IMR-90 (cell line): ENCODE measurements at regions not wholly inside any gene's neighbourhood (a gene's known extent, or its start where the extent isn't known, plus 50 kb on each side); places are given as distances from the start of the nearest gene placed in this dataset.

Source experiments
- ATAC-seq: fragments of 200-7000 bp; cut with Tn5 transposase; 2 replicates; pipeline ENCODE4 v1.9.1; 2020; ENCODE audit warnings: low read depth, mild to moderate bottlenecking, moderate library complexity
- BruUV-seq: library from RNA; stranded (reverse); fragments of 400-500 nt; replicated peaks from 2 replicates; lab custom pipeline; 2021; lab: Mats Ljungman, UMichigan
- CTCF ChIA-PET: fragments of 300-600 bp; formaldehyde crosslinking; extraction: SDS; loops from one replicate; lab custom pipeline; 2021; ENCODE audit warnings: antibody characterized with exemption; lab: Yijun Ruan, JAX
- POLR2A ChIA-PET: fragments of 300-600 bp; sonication (Branson Sonifier 250); formaldehyde crosslinking; loops from one replicate; lab custom pipeline; 2022; ENCODE audit warnings: antibody characterized with exemption; ENCODE audit not compliant: unreplicated experiment; lab: Charles Lee
- DNase-seq: peaks from one replicate; pipeline ENCODE4 v3.0.0; 2013
- H2AFZ ChIP-seq: replicated peaks from 2 replicates; pipeline ENCODE3; 2013; ENCODE audit warnings: low read length, mild to moderate bottlenecking; ENCODE audit not compliant: poor library complexity
- H2AK5ac ChIP-seq: 2 replicates; pipeline ENCODE4 v1.6.1; 2013; ENCODE audit warnings: low read depth, low read length, inconsistent platforms
- H2AK9ac ChIP-seq: replicated peaks from 2 replicates; pipeline ENCODE3; 2013; ENCODE audit warnings: mild to moderate bottlenecking, low read depth, low read length, moderate library complexity; ENCODE audit not compliant: poor library complexity
- H2BK120ac ChIP-seq: 2 replicates; pipeline ENCODE4 v1.6.1; 2013; ENCODE audit warnings: low read depth, low read length, inconsistent platforms
- H2BK15ac ChIP-seq: 3 replicates; pipeline ENCODE4 v1.6.1; 2013; ENCODE audit warnings: low read depth, low read length, inconsistent platforms
- H2BK20ac ChIP-seq: 2 replicates; pipeline ENCODE4 v1.6.1; 2013; ENCODE audit warnings: low read depth, mild to moderate bottlenecking, inconsistent platforms, low read length, moderate library complexity
- H2BK5ac ChIP-seq: 2 replicates; pipeline ENCODE4 v1.6.1; 2013; ENCODE audit warnings: mild to moderate bottlenecking, low read depth, low read length, inconsistent platforms; ENCODE audit not compliant: poor library complexity, severe bottlenecking
- H3K14ac ChIP-seq: replicated peaks from 2 replicates; pipeline ENCODE4 v1.6.1; 2013; ENCODE audit warnings: low read depth, low read length, inconsistent platforms
- H3K18ac ChIP-seq: 2 replicates; pipeline ENCODE4 v1.6.1; 2013; ENCODE audit warnings: low read depth, low read length, control low read depth
- H3K23ac ChIP-seq: 2 replicates; pipeline ENCODE4 v1.6.1; 2013; ENCODE audit warnings: low read depth, low read length, inconsistent platforms
- H3K27ac ChIP-seq: 2 replicates; pipeline ENCODE4 v1.5.1; 2013; ENCODE audit warnings: mild to moderate bottlenecking, control low read depth, low read length; ENCODE audit not compliant: insufficient read depth
- H3K27me3 ChIP-seq: 2 replicates; pipeline ENCODE4 v1.6.1; 2013; ENCODE audit warnings: low read length; ENCODE audit not compliant: control insufficient read depth, insufficient read depth
- H3K36me3 ChIP-seq: 2 replicates; pipeline ENCODE4 v1.6.1; 2013; ENCODE audit warnings: low read length, mixed read lengths; ENCODE audit not compliant: control insufficient read depth, insufficient read depth
- H3K4ac ChIP-seq: 2 replicates; pipeline ENCODE4 v1.6.1; 2013; ENCODE audit warnings: low read depth, low read length, inconsistent platforms
- H3K4me1 ChIP-seq: 2 replicates; pipeline ENCODE4 v1.6.1; 2013; ENCODE audit warnings: low read length, mixed read lengths; ENCODE audit not compliant: control insufficient read depth, insufficient read depth
- H3K4me2 ChIP-seq: 2 replicates; pipeline ENCODE4 v1.6.1; 2013; ENCODE audit warnings: low read depth, mild to moderate bottlenecking, control low read depth, low read length, moderate library complexity
- H3K4me3 ChIP-seq: 2 replicates; pipeline ENCODE4 v1.5.1; 2013; ENCODE audit warnings: low read depth, mild to moderate bottlenecking, control low read depth, low read length, moderate library complexity; ENCODE audit not compliant: insufficient read depth
- H3K56ac ChIP-seq: 2 replicates; pipeline ENCODE4 v1.6.1; 2013; ENCODE audit warnings: low read length, inconsistent platforms; ENCODE audit not compliant: insufficient read depth; ENCODE audit errors: extremely low read depth
- H3K79me1 ChIP-seq, 2 experiments: 2 replicates each; pipeline ENCODE4 v1.6.1; 2013; ENCODE audit warnings: low read length in 2 of 2, inconsistent platforms in 1 of 2, low read depth in 1 of 2
- H3K9ac ChIP-seq: 2 replicates; pipeline ENCODE4 v1.6.1; 2013; ENCODE audit warnings: low read depth, low read length, control low read depth
- H3K9me1 ChIP-seq: 2 replicates; pipeline ENCODE4 v1.6.1; 2013; ENCODE audit warnings: low read length, inconsistent platforms; ENCODE audit not compliant: insufficient read depth
- H3K9me3 ChIP-seq: 2 replicates; pipeline ENCODE4 v1.6.1; 2013; ENCODE audit warnings: low read length; ENCODE audit not compliant: control insufficient read depth, insufficient read depth
- H4K20me1 ChIP-seq: 2 replicates; pipeline ENCODE4 v1.6.1; 2013; ENCODE audit warnings: low read length, inconsistent platforms; ENCODE audit not compliant: insufficient read depth
- H4K5ac ChIP-seq: 2 replicates; pipeline ENCODE4 v1.6.1; 2013; ENCODE audit warnings: mild to moderate bottlenecking, low read depth, low read length, control low read depth
- H4K8ac ChIP-seq, 2 experiments: 2 replicates each; pipeline ENCODE4 v1.6.1; 2013; ENCODE audit warnings: low read depth in 2 of 2, low read length in 2 of 2, control low read depth in 1 of 2, inconsistent platforms in 1 of 2
- H4K91ac ChIP-seq: 2 replicates; pipeline ENCODE4 v1.6.1; 2013; ENCODE audit warnings: low read depth, low read length, inconsistent platforms; ENCODE audit not compliant: insufficient read depth
- CEBPB ChIP-seq: IDR thresholded peaks from 2 replicates; pipeline ENCODE4 v1.6.1; 2012; ENCODE audit warnings: low read depth, low read length, improper control_type of control experiment
- RFX5 ChIP-seq: IDR thresholded peaks from 2 replicates; pipeline ENCODE4 v1.8.0; 2012; ENCODE audit warnings: low read depth, mild to moderate bottlenecking, low read length, moderate library complexity
- WGBS, 2 experiments: methylation state at CpG; one replicate each; pipeline versions ENCODE4 v1.1.5 to v1.1.7; 2013; ENCODE audit warnings: missing lambda C conversion rate in 2 of 2; ENCODE audit not compliant: insufficient read length in 1 of 2; ENCODE audit errors: extremely low coverage in 2 of 2; 5-methylcytosine and 5-hydroxymethylcytosine counted together
- dilution Hi-C: fragments of 300-500 bp; cut with HindIII; formaldehyde crosslinking; loops from one replicate; pipeline ENCODE4 v1.14.3; 2018; ENCODE audit warnings: low sequenced_read_pairs; ENCODE audit not compliant: unreplicated experiment
- in situ Hi-C: fragments of 300-500 bp; cut with MboI; formaldehyde crosslinking; loops from 3 replicates; pipeline ENCODE4 v1.14.3; 2019; ENCODE audit warnings: low sequenced_read_pairs, inconsistent platforms, mixed read lengths
- intact Hi-C: fragments of 100-400 bp; cut with micrococcal nuclease; formaldehyde crosslinking; loops from 2 replicates; pipeline ENCODE4 v1.10.0; 2022

DNA sequence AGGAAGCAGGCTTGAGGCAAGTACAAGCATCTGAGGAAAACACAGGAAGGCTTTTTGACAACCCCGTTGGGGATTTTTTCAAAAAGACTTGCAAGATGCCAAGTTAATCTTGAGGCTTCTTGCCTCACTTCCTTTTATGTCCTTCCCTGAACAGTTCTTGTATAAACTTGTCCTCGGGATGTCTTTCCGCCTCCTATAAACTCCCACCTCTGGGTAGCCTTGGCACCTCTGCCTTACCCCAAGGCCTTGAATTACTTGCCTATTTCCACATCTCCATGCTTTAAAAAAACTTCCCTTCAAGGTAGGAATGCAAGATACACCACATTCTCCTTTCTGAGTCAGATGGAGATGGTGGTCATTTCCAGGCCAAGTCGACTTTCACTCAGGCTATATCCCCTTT, 106.4 kb upstream of the RBBP8 start:
- H4K5ac ChIP-seq = no peak overlapping the region
- H3K4me2 ChIP-seq = no peak overlapping the region
- dilution Hi-C loops = no loop called here
- H2AK9ac ChIP-seq = peak overlapping the region; percentile 14
- no peak overlapping the region; the same call in 1 of the 2 replicates for H3K27ac ChIP-seq
- H4K8ac ChIP-seq = peak overlapping the region in 1 of 2 experiments; percentile 11; a peak in 1 of 4 replicates
- in situ Hi-C loops = no loop called here
- H2AK5ac ChIP-seq = peak overlapping the region; percentile 44; the same call in 1 of the 2 replicates
- no peaks in the 10 kb centered on the region for H3K36me3 ChIP-seq
- no peak overlapping the region for H3K9ac ChIP-seq
- peaks cover 6% of the 10 kb centered on the region; the same call in 1 of the 2 replicates for H3K9me1 ChIP-seq
- no peaks in the 10 kb centered on the region for H3K27me3 ChIP-seq
- H3K56ac ChIP-seq = no peak overlapping the region
- H4K20me1 ChIP-seq = no peaks in the 10 kb centered on the region
- no CpG with 5 or more reads among the region's 4 CpGs for WGBS, 2 experiments
- intact Hi-C loops = no loop called here
- peak overlapping the region; percentile 27; the same call in 1 of the 2 replicates for H3K4ac ChIP-seq
- DNase-seq (peak; percentile 51), ATAC-seq (no peak)
- no peak overlapping the region for H2AFZ ChIP-seq
- peak overlapping the region; percentile 1; the same call in 1 of the 2 replicates for H3K18ac ChIP-seq
- H3K23ac ChIP-seq = no peak overlapping the region
- H2BK5ac ChIP-seq = peak overlapping the region; percentile 51
- BruUV-seq = no TSS peak
- no peak for TF ChIP-seq RFX5
- TF ChIP-seq CEBPB = 0 out of 2 replicates have a peak, but pooled peaks have one; percentile 18
- H3K4me1 ChIP-seq = peaks cover 6% of the 10 kb centered on the region
- H4K91ac ChIP-seq = no peak overlapping the region
- H3K4me3 ChIP-seq = no peak overlapping the region
- H3K14ac ChIP-seq = peak overlapping the region; percentile 70
- H2BK120ac ChIP-seq = peak overlapping the region; percentile 69; the same call in 1 of the 2 replicates
- H3K79me1 ChIP-seq = no peaks in the 10 kb centered on the region
- H3K9me3 ChIP-seq = peaks cover 4% of the 10 kb centered on the region; the same call in 1 of the 2 replicates
- peak overlapping the region; percentile 10; the same call in 1 of the 2 replicates for H2BK20ac ChIP-seq
- ChIA-PET CTCF (no interaction called here), POLR2A (no interaction called here)
- peak overlapping the region; percentile 57; the same call in 1 of the 3 replicates for H2BK15ac ChIP-seq
